ENCODE measurements at regions not wholly inside any gene's neighbourhood (a gene's known extent, or its start where the extent isn't known, plus 50 kb on each side); places are given as distances from the start of the nearest gene placed in this dataset.

GRCh38 chr2:221272729-221273128 lies 299.4 kb downstream of the EPHA4 start:
- no peak for ATAC-seq
- Mint-ChIP-seq H3K4me1 (no peaks in the 10 kb centered on the region), H3K27me3 (no peaks in the 10 kb centered on the region), H3K36me3 (no peaks in the 10 kb centered on the region), H3K9me3 (no peaks in the 10 kb centered on the region), H3K4me3 (no peak overlapping the region), H3K27ac (no peak overlapping the region)

GRCh38 chr2:221276033-221276432 lies 296.1 kb downstream of the EPHA4 start:
- H3K4me3 Mint-ChIP-seq = no peak overlapping the region
- no peaks in the 10 kb centered on the region for H3K4me1 Mint-ChIP-seq
- no peak for ATAC-seq
- no peaks in the 10 kb centered on the region for H3K27me3 Mint-ChIP-seq
- H3K36me3 Mint-ChIP-seq = no peaks in the 10 kb centered on the region
- no peaks in the 10 kb centered on the region for H3K9me3 Mint-ChIP-seq
- H3K27ac Mint-ChIP-seq = no peak overlapping the region

- ATAC-seq = no peak
- Mint-ChIP-seq H3K4me3 (no peak overlapping the region), H3K27ac (no peak overlapping the region), H3K4me1 (no peaks in the 10 kb centered on the region), H3K9me3 (no peaks in the 10 kb centered on the region), H3K36me3 (no peaks in the 10 kb centered on the region), H3K27me3 (no peaks in the 10 kb centered on the region)
These were observed 295.5 kb downstream of the EPHA4 start for GRCh38 chr2:221276601-221277000.

DNA sequence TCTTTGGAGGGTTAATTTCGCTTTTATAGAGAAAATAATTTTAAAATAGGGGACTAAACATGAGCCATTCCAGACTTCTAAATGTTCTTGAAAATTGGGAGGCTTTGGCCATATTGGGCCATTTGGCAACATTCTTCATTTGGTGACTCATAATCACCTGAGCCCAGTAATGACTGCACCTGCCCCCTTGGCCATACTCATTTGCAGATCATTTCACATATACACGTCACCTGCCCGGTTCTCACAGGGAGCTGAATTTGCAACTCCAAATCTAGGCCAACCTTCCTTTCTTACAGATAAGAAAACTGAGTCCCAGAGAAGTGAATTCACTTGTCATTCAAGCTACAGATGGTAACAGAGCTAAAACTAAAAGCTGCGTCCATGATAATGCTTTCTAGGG lies 289.7 kb downstream of the EPHA4 start:
- no peaks in the 10 kb centered on the region for H3K4me1 Mint-ChIP-seq
- H3K36me3 Mint-ChIP-seq = no peaks in the 10 kb centered on the region
- no peak overlapping the region for H3K4me3 Mint-ChIP-seq
- peaks cover 15% of the 10 kb centered on the region for H3K27me3 Mint-ChIP-seq
- H3K9me3 Mint-ChIP-seq = no peaks in the 10 kb centered on the region
- H3K27ac Mint-ChIP-seq = no peak overlapping the region
- ATAC-seq = no peak

DNA sequence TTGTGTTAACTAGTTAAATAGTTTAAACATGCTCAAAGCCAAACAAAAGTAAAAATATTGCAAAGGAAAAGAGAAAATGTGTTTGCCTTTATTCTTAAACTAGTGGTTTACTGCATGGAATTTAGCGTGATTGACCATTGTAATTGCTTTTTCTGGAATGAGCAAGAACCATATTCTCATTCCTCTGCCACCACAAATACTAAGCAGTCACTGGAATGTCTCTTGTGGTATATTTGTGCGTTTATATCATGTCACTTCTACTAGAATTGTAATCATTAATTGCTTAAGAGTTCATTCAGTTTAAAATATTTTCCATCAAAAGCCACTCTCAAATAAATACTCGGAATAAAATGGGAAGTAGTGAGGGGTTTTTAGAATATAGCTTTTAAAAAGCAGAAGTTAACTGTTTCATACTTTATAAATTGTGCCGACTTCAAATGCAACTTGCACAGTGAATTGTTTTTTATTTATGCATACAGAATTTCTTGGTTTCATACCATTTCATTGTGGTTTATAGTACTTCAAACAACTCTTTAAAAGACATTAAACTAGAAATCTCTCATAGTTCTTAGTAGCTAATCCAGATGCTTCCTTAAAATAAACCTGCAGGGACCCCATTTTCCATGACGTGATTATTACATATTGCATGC lies 288.1 kb downstream of the EPHA4 start:
- Mint-ChIP-seq H3K36me3 (no peaks in the 10 kb centered on the region), H3K27me3 (peaks cover 15% of the 10 kb centered on the region), H3K9me3 (no peaks in the 10 kb centered on the region), H3K4me1 (no peaks in the 10 kb centered on the region), H3K27ac (no peak overlapping the region), H3K4me3 (no peak overlapping the region)
- ATAC-seq = no peak

DNA sequence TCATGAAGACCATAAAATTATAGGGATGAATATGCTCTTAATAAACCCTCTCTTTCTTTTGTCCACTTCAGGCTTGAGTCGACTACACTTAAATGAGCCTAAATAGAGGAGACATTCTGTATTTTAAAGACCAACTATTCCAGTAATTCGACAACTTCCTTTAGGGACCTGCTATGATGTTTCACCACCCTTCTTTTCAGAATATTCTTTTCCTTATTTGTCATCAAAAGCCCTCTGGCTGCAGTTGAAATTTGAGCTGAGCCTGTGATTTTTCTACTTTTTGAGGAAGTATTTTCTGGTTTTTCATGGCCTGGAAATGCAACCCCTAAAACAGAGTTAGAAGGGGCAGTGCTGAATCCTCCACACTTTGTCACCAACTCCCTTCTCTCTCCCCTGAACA lies 287.0 kb downstream of the EPHA4 start:
- no peaks in the 10 kb centered on the region for H3K9me3 Mint-ChIP-seq
- peaks cover 15% of the 10 kb centered on the region for H3K27me3 Mint-ChIP-seq
- no peak for ATAC-seq
- no peak overlapping the region for H3K4me3 Mint-ChIP-seq
- no peak overlapping the region for H3K27ac Mint-ChIP-seq
- H3K4me1 Mint-ChIP-seq = no peaks in the 10 kb centered on the region
- no peaks in the 10 kb centered on the region for H3K36me3 Mint-ChIP-seq

DNA sequence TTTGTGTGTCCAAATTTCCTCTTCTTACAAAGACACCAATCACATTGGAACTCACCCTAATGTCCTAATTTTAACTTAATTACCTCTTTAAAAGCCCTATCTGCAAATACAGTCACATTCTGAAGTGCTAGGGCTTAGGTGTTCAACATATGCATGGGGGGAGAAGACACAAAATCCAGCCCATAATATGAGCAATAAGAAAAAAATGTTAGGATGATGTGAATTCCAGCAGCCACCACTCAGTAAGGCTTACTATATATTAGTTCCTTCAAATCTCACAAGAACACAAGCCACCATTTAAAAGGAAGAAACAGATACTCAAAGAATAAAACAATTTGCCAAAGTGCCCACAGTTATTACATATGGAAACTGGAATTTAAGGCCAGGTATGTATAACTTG lies 285.7 kb downstream of the EPHA4 start:
- Mint-ChIP-seq H3K4me3 (no peak overlapping the region), H3K4me1 (no peaks in the 10 kb centered on the region), H3K9me3 (no peaks in the 10 kb centered on the region), H3K27ac (no peak overlapping the region), H3K36me3 (no peaks in the 10 kb centered on the region), H3K27me3 (peaks cover 15% of the 10 kb centered on the region)
- no peak for ATAC-seq

GRCh38 chr2:221289389-221289788 lies 282.7 kb downstream of the EPHA4 start:
- Mint-ChIP-seq H3K27me3 (peaks cover 15% of the 10 kb centered on the region), H3K9me3 (no peaks in the 10 kb centered on the region), H3K27ac (no peak overlapping the region), H3K4me1 (no peaks in the 10 kb centered on the region), H3K36me3 (no peaks in the 10 kb centered on the region), H3K4me3 (no peak overlapping the region)
- no peak for ATAC-seq

DNA sequence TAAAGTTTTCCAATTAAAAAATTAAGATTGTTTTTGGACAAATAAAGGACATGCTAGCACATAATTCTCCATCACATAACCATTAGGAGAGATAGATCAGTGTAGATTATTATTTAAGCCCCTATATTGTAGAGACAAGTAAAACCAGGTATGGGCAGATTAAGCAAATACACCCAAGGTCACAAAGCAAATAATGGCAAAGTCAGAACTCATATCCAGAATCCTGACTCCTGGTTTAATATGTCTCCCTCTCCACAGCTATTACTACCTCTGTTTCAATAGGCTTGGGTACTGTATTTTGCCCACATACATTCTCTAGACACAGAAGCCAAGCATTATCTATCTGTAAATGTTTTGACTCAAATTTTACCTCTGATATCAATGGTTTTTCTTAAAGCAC lies 282.3 kb downstream of the EPHA4 start:
- H3K36me3 Mint-ChIP-seq = no peaks in the 10 kb centered on the region
- no peak overlapping the region for H3K27ac Mint-ChIP-seq
- no peaks in the 10 kb centered on the region for H3K4me1 Mint-ChIP-seq
- no peaks in the 10 kb centered on the region for H3K9me3 Mint-ChIP-seq
- no peak overlapping the region for H3K4me3 Mint-ChIP-seq
- no peak for ATAC-seq
- H3K27me3 Mint-ChIP-seq = peaks cover 15% of the 10 kb centered on the region

- ATAC-seq = no peak
- Mint-ChIP-seq H3K27ac (no peak overlapping the region), H3K9me3 (no peaks in the 10 kb centered on the region)
These were observed 278.0 kb downstream of the EPHA4 start for GRCh38 chr2:221293949-221294742.

DNA sequence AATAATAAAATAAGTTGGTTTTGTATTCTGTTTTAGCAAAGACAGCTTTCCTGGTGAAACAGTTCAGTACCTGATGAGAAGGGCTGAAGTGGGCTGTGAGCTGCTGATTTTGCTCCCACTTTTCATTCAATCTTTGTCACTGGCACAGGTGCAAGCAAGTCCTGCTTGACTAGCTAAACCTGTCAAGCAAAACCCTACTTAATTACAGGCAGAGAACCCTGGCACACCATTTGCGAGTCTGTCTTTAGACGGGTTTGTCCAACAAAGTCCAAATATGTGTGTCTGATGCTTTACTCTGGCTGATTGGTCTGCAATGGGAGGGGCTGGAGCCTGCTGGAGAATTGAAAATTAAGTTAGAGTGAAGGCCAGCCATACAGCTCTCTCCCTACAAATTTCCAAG lies 267.2 kb downstream of the EPHA4 start:
- ATAC-seq = no peak
- no peak overlapping the region for H3K4me3 Mint-ChIP-seq
- no peak overlapping the region for H3K27ac Mint-ChIP-seq
- no peaks in the 10 kb centered on the region for H3K9me3 Mint-ChIP-seq
- H3K27me3 Mint-ChIP-seq = no peaks in the 10 kb centered on the region
- no peaks in the 10 kb centered on the region for H3K36me3 Mint-ChIP-seq
- H3K4me1 Mint-ChIP-seq = no peaks in the 10 kb centered on the region

More at GRCh38 chr2:221293949-221294742, 278.0 kb downstream of the EPHA4 start:
- no peaks in the 10 kb centered on the region for H3K36me3 Mint-ChIP-seq
- H3K27me3 Mint-ChIP-seq = peaks cover 2% of the 10 kb centered on the region
- no peak overlapping the region for H3K4me3 Mint-ChIP-seq
- no peaks in the 10 kb centered on the region for H3K4me1 Mint-ChIP-seq

DNA sequence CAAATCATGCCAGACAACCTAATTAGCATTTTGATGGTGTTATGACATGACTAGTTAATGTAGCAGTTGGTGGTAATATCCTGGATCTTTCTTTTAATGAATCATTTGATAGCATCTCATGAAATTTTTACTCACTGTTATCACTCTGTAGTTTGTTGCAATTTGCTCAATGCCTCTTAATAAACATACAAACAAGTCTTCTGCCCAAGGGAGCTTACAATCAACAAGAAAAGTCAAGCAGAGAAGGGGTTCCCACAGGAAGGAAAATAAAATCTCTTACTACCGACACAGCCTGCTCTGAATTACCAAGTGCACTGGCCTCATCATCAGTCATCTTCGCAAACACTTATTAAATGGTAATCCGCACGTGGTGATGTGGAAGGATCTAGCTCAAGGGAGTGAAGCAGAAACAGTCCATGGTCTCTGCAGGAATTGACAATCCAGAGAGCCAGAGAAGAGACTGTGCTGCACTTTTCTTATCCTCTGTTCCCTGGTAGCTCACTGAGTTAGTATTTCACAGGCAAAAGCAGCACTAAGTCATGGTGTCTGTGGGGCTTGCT lies 263.5 kb downstream of the EPHA4 start:
- Mint-ChIP-seq H3K36me3 (no peaks in the 10 kb centered on the region), H3K27me3 (no peaks in the 10 kb centered on the region), H3K9me3 (no peaks in the 10 kb centered on the region), H3K4me3 (no peak overlapping the region), H3K4me1 (peaks cover 6% of the 10 kb centered on the region), H3K27ac (no peak overlapping the region)
- ATAC-seq = no peak

GRCh38 chr2:221309892-221310583 lies 262.1 kb downstream of the EPHA4 start:
- H3K4me3 Mint-ChIP-seq = no peak overlapping the region
- no peak for ATAC-seq
- no peaks in the 10 kb centered on the region for H3K27me3 Mint-ChIP-seq
- H3K4me1 Mint-ChIP-seq = peaks cover 6% of the 10 kb centered on the region
- no peaks in the 10 kb centered on the region for H3K9me3 Mint-ChIP-seq
- H3K36me3 Mint-ChIP-seq = no peaks in the 10 kb centered on the region
- no peak overlapping the region for H3K27ac Mint-ChIP-seq

DNA sequence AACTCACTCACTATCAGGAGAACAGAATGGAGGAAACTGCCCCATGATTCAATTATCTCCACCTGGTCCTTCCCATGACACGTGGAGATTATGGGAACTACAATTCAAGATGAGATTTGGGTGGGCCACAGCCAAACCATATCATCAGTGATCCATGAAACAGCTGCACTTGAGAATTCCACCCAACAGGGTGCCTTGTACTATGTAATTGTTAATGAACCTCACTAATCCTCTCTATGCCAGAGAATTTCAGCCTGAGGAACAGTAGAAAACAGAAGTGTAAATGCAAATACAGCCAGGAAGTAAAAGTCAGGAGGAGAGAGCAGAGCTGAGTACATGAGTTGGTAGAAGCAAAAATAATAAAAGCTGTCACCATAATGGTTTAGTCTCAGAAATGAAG lies 261.4 kb downstream of the EPHA4 start:
- H3K36me3 Mint-ChIP-seq = no peaks in the 10 kb centered on the region
- no peaks in the 10 kb centered on the region for H3K9me3 Mint-ChIP-seq
- H3K27ac Mint-ChIP-seq = no peak overlapping the region
- H3K4me3 Mint-ChIP-seq = no peak overlapping the region
- peaks cover 6% of the 10 kb centered on the region for H3K4me1 Mint-ChIP-seq
- no peaks in the 10 kb centered on the region for H3K27me3 Mint-ChIP-seq
- no peak for ATAC-seq

- Mint-ChIP-seq H3K27ac (no peak overlapping the region), H3K4me1 (peaks cover 6% of the 10 kb centered on the region), H3K9me3 (no peaks in the 10 kb centered on the region), H3K27me3 (peaks cover 3% of the 10 kb centered on the region), H3K36me3 (no peaks in the 10 kb centered on the region), H3K4me3 (no peak overlapping the region)
- no peak for ATAC-seq
These were observed 259.5 kb downstream of the EPHA4 start for GRCh38 chr2:221312634-221313033.

Data from stimulated activated memory B cell treated with anti-CD40 and anti-IgM and Interleukin-4, amounts not matched to agents 10 μg/mL and 1 μg/mL and 100 μg/mL, for 72 hours (primary cell).